Karpas-422 (cell line): ENCODE measurements at regions not wholly inside any gene's neighbourhood (a gene's known extent, or its start where the extent isn't known, plus 50 kb on each side); places are given as distances from the start of the nearest gene placed in this dataset.

Experiments used
- DNase-seq: peaks from one replicate; pipeline ENCODE4 v3.0.0-alpha.2; 2015
- H2AFZ ChIP-seq: fragments of 200-600 bp; sonication (generic); 2 replicates; pipeline ENCODE4 v1.6.1; 2014; ENCODE audit warnings: antibody characterized with exemption, low read length, mixed read lengths
- H3K27ac ChIP-seq: fragments of 200-600 bp; sonication (generic); 2 replicates; pipeline ENCODE4 v1.5.1; 2014; ENCODE audit warnings: mild to moderate bottlenecking, low read length, moderate library complexity
- H3K27me3 ChIP-seq: fragments of 200-600 bp; sonication (generic); 2 replicates; pipeline ENCODE4 v1.6.1; 2014; ENCODE audit warnings: low read length, mixed read lengths
- H3K36me3 ChIP-seq: fragments of 200-600 bp; sonication (generic); 2 replicates; pipeline ENCODE4 v1.6.1; 2014; ENCODE audit warnings: low read length, mixed read lengths; ENCODE audit not compliant: insufficient read depth
- H3K4me1 ChIP-seq: fragments of 200-600 bp; sonication (generic); 2 replicates; pipeline ENCODE4 v1.6.1; 2014; ENCODE audit warnings: mild to moderate bottlenecking, low read length, mixed read lengths
- H3K4me2 ChIP-seq: fragments of 200-600 bp; sonication (generic); 2 replicates; pipeline ENCODE4 v1.6.1; 2014; ENCODE audit warnings: low read length, low read depth, mild to moderate bottlenecking; ENCODE audit not compliant: poor library complexity, severe bottlenecking
- H3K4me3 ChIP-seq: fragments of 200-600 bp; sonication (generic); 2 replicates; pipeline ENCODE4 v1.5.1; 2014; ENCODE audit warnings: mild to moderate bottlenecking, antibody characterized with exemption, low read length, mixed read lengths
- H3K79me2 ChIP-seq: fragments of 200-600 bp; sonication (generic); 2 replicates; pipeline ENCODE4 v1.6.1; 2014; ENCODE audit warnings: mild to moderate bottlenecking, low read length, mixed read lengths
- H3K9ac ChIP-seq: fragments of 200-600 bp; sonication (generic); 2 replicates; pipeline ENCODE4 v1.6.0; 2014; ENCODE audit warnings: low read length
- H3K9me2 ChIP-seq: fragments of 200-600 bp; sonication (generic), shearing (Covaris generic); replicated peaks from 2 replicates; pipeline ENCODE4 v1.6.0; 2014; ENCODE audit warnings: mild to moderate bottlenecking, low read length, moderate library complexity; ENCODE audit not compliant: insufficient read depth
- H3K9me3 ChIP-seq: fragments of 300-700, 200-600 bp; sonication (generic); 2 replicates; pipeline ENCODE4 v1.6.1; 2014; ENCODE audit warnings: low read length, mixed read lengths
- H4K20me1 ChIP-seq: fragments of 200-600 bp; sonication (generic); 2 replicates; pipeline ENCODE4 v1.6.1; 2014; ENCODE audit warnings: mild to moderate bottlenecking, antibody characterized with exemption, low read length, low read depth; ENCODE audit not compliant: insufficient read depth

GRCh38 chr7:86226191-86226590 lies 417.5 kb upstream of the GRM3 start:
- Histone ChIP-seq H3K9ac (no peak overlapping the region), H3K9me3 (peaks cover 22% of the 10 kb centered on the region), H3K4me3 (no peak overlapping the region), H4K20me1 (no peaks in the 10 kb centered on the region), H2AFZ (no peak overlapping the region), H3K4me1 (no peaks in the 10 kb centered on the region), H3K9me2 (no peaks in the 10 kb centered on the region), H3K27me3 (no peaks in the 10 kb centered on the region), H3K79me2 (no peaks in the 10 kb centered on the region), H3K4me2 (no peak overlapping the region), H3K36me3 (no peaks in the 10 kb centered on the region), H3K27ac (no peak overlapping the region)
- no peak for DNase-seq

GRCh38 chr7:86222806-86223205 lies 420.9 kb upstream of the GRM3 start:
- no peak for DNase-seq
- Histone ChIP-seq H4K20me1 (no peaks in the 10 kb centered on the region), H3K9me2 (no peaks in the 10 kb centered on the region), H3K27ac (no peak overlapping the region), H3K79me2 (no peaks in the 10 kb centered on the region), H3K27me3 (no peaks in the 10 kb centered on the region), H3K4me3 (no peak overlapping the region), H3K9ac (no peak overlapping the region), H3K36me3 (no peaks in the 10 kb centered on the region), H2AFZ (no peak overlapping the region), H3K9me3 (peaks cover 16% of the 10 kb centered on the region), H3K4me1 (no peaks in the 10 kb centered on the region), H3K4me2 (no peak overlapping the region)

GRCh38 chr7:86214734-86215133 lies 429.0 kb upstream of the GRM3 start:
- H3K4me3 ChIP-seq, result no peak overlapping the region
- H3K9me2 ChIP-seq, result no peaks in the 10 kb centered on the region
- H3K4me2 ChIP-seq, result no peak overlapping the region
- H3K9me3 ChIP-seq, result peaks cover 16% of the 10 kb centered on the region
- no peaks in the 10 kb centered on the region for H3K4me1 ChIP-seq
- no peak for DNase-seq
- H3K27ac ChIP-seq, result no peak overlapping the region
- no peaks in the 10 kb centered on the region for H3K27me3 ChIP-seq
- H3K9ac ChIP-seq, result no peak overlapping the region
- H3K36me3 ChIP-seq, result no peaks in the 10 kb centered on the region
- H4K20me1 ChIP-seq, result no peaks in the 10 kb centered on the region
- H3K79me2 ChIP-seq, result no peaks in the 10 kb centered on the region
- H2AFZ ChIP-seq, result no peak overlapping the region

- H3K9me2 ChIP-seq, result no peaks in the 10 kb centered on the region
- H3K4me3 ChIP-seq, result no peak overlapping the region
- H3K4me1 ChIP-seq, result no peaks in the 10 kb centered on the region
- H3K9ac ChIP-seq, result no peak overlapping the region
- H3K27me3 ChIP-seq, result no peaks in the 10 kb centered on the region
- H3K27ac ChIP-seq, result no peak overlapping the region
- peaks cover 16% of the 10 kb centered on the region for H3K9me3 ChIP-seq
- no peak overlapping the region for H3K4me2 ChIP-seq
- H3K36me3 ChIP-seq, result no peaks in the 10 kb centered on the region
- DNase-seq, result no peak
- no peak overlapping the region for H2AFZ ChIP-seq
- H3K79me2 ChIP-seq, result no peaks in the 10 kb centered on the region
- no peaks in the 10 kb centered on the region for H4K20me1 ChIP-seq
These were observed 430.7 kb upstream of the GRM3 start for GRCh38 chr7:86212976-86213375.

- H3K27me3 ChIP-seq, result no peaks in the 10 kb centered on the region
- peaks cover 3% of the 10 kb centered on the region for H3K9me3 ChIP-seq
- no peaks in the 10 kb centered on the region for H4K20me1 ChIP-seq
- no peak overlapping the region for H3K4me3 ChIP-seq
- DNase-seq, result no peak
- H3K4me2 ChIP-seq, result no peak overlapping the region
- H3K79me2 ChIP-seq, result no peaks in the 10 kb centered on the region
- H2AFZ ChIP-seq, result no peak overlapping the region
- H3K27ac ChIP-seq, result no peak overlapping the region
- no peak overlapping the region for H3K9ac ChIP-seq
- H3K9me2 ChIP-seq, result no peaks in the 10 kb centered on the region
- no peaks in the 10 kb centered on the region for H3K36me3 ChIP-seq
- H3K4me1 ChIP-seq, result no peaks in the 10 kb centered on the region
These were observed 434.7 kb upstream of the GRM3 start for GRCh38 chr7:86209036-86209435.

GRCh38 chr7:86207740-86208139 lies 436.0 kb upstream of the GRM3 start:
- H3K4me1 ChIP-seq, result no peaks in the 10 kb centered on the region
- no peaks in the 10 kb centered on the region for H3K9me2 ChIP-seq
- H3K9ac ChIP-seq, result no peak overlapping the region
- no peaks in the 10 kb centered on the region for H4K20me1 ChIP-seq
- H3K27me3 ChIP-seq, result no peaks in the 10 kb centered on the region
- no peak overlapping the region for H2AFZ ChIP-seq
- no peak for DNase-seq
- H3K4me3 ChIP-seq, result no peak overlapping the region
- no peak overlapping the region for H3K27ac ChIP-seq
- peaks cover 5% of the 10 kb centered on the region for H3K9me3 ChIP-seq
- H3K36me3 ChIP-seq, result no peaks in the 10 kb centered on the region
- no peaks in the 10 kb centered on the region for H3K79me2 ChIP-seq
- no peak overlapping the region for H3K4me2 ChIP-seq

- Histone ChIP-seq H3K4me1 (no peaks in the 10 kb centered on the region), H3K9me3 (peaks cover 21% of the 10 kb centered on the region), H4K20me1 (no peaks in the 10 kb centered on the region), H3K9ac (no peak overlapping the region), H3K4me3 (no peak overlapping the region), H3K9me2 (no peaks in the 10 kb centered on the region), H3K27me3 (no peaks in the 10 kb centered on the region), H2AFZ (no peak overlapping the region), H3K27ac (no peak overlapping the region), H3K79me2 (no peaks in the 10 kb centered on the region), H3K36me3 (no peaks in the 10 kb centered on the region), H3K4me2 (no peak overlapping the region)
- DNase-seq, result no peak
These were observed 440.9 kb upstream of the GRM3 start for GRCh38 chr7:86202833-86203232.

- H3K27me3 ChIP-seq, result no peaks in the 10 kb centered on the region
- H3K4me2 ChIP-seq, result no peak overlapping the region
- H4K20me1 ChIP-seq, result no peaks in the 10 kb centered on the region
- no peak overlapping the region for H2AFZ ChIP-seq
- H3K36me3 ChIP-seq, result no peaks in the 10 kb centered on the region
- no peaks in the 10 kb centered on the region for H3K79me2 ChIP-seq
- no peak overlapping the region for H3K9ac ChIP-seq
- no peaks in the 10 kb centered on the region for H3K4me1 ChIP-seq
- H3K9me2 ChIP-seq, result no peaks in the 10 kb centered on the region
- H3K9me3 ChIP-seq, result peaks cover 21% of the 10 kb centered on the region
- DNase-seq, result no peak
- H3K27ac ChIP-seq, result no peak overlapping the region
- H3K4me3 ChIP-seq, result no peak overlapping the region
These were observed 441.9 kb upstream of the GRM3 start for GRCh38 chr7:86201767-86202166.
